ENCODE measurements at regions not wholly inside any gene's neighbourhood (a gene's known extent, or its start where the extent isn't known, plus 50 kb on each side); places are given as distances from the start of the nearest gene placed in this dataset.

DNA sequence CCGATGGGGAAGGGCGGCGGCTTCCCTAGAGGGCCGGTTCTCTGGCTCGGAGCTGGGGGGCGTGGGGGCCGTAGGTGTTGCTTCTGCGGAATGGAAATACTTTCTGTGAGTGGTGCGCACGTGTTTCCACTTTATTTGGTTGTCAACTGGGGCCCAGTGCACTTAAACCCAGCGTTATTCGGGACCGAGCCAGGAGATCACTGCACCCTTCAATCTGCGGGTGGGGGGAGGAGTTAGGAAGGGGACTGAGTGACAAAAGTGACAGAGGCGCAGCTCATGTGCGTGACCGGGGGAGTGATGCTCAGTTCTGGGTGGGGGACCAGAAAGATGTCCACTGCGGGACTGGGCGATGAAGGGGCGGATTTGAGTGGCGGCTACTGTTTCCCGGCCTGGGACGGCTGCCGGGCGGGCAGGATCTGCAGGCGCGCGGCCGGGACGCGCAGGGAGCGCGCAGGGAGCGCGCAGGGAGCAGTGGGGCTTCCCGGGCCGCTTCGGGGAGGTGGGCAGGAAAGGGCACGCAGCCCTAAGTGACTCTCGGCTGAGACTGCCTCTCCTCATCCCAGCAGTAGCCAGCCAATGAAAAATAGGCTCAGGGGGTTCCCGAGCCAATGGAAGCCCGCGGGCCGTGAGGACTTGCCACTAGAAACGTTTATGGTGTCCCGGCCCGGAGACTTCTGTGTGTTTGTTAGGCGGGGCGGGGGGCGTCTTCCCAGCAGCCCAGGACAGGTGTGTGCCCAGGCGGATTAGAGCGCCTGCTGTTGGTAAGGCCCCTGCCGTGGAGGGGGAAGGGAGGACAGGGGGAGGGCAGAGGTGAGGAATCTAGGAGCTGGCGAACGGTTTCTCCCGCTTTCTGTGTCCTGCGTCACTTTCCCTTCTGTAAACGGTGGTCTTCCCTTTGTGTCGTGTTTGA is 54.3 kb upstream of the KDM7A start (continued):
- TF ChIP-seq, protein P1, sequence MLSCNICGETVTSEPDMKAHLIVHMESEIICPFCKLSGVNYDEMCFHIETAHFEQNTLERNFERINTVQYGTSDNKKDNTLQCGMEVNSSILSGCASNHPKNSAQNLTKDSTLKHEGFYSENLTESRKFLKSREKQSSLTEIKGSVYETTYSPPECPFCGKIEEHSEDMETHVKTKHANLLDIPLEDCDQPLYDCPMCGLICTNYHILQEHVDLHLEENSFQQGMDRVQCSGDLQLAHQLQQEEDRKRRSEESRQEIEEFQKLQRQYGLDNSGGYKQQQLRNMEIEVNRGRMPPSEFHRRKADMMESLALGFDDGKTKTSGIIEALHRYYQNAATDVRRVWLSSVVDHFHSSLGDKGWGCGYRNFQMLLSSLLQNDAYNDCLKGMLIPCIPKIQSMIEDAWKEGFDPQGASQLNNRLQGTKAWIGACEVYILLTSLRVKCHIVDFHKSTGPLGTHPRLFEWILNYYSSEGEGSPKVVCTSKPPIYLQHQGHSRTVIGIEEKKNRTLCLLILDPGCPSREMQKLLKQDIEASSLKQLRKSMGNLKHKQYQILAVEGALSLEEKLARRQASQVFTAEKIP (CRISPR knock-in tag; IDR thresholded peaks at IDR 0.05; ENCODE audit: borderline replicate concordance), result no peak
- TF ChIP-seq, protein P2, sequence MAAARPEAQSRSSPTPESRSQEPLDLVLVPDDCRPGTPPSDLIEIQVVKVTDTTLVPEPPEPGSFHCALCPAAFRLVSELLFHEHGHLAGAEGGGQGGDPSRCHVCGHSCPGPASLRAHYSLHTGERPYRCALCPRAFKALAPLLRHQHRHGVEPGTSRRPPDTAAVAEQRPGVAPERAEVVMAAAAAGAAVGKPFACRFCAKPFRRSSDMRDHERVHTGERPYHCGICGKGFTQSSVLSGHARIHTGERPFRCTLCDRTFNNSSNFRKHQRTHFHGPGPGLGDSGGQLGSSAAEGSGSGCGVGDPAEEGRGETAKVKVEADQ (CRISPR knock-in tag; IDR thresholded peaks at IDR 0.05; ENCODE audit: borderline replicate concordance), result no peak
- TF ChIP-seq NR2C2 (CRISPR knock-in tag; IDR thresholded peaks at IDR 0.05; ENCODE audit: borderline replicate concordance), result peak; percentile 22; the same call in 1 of the 2 replicates
- no peak for TF ChIP-seq TP53 (CRISPR knock-in tag; conservative IDR thresholded peaks at IDR 0.05)
- peak; percentile 56 for TF ChIP-seq FOXO1 (CRISPR knock-in tag; IDR thresholded peaks at IDR 0.05)
- TF ChIP-seq FOXP4 (CRISPR knock-in tag; IDR thresholded peaks at IDR 0.05), result no peak; the same call in 1 of the 2 replicates
- TF ChIP-seq, protein P3, sequence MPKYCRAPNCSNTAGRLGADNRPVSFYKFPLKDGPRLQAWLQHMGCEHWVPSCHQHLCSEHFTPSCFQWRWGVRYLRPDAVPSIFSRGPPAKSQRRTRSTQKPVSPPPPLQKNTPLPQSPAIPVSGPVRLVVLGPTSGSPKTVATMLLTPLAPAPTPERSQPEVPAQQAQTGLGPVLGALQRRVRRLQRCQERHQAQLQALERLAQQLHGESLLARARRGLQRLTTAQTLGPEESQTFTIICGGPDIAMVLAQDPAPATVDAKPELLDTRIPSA (CRISPR knock-in tag; IDR thresholded peaks at IDR 0.05; ENCODE audit: borderline replicate concordance), result no peak
- 0 out of 2 replicates have a peak, but pooled peaks have one; percentile 15 for TF ChIP-seq GTF3A (CRISPR knock-in tag; conservative IDR thresholded peaks at IDR 0.05)
- TF ChIP-seq HNRNPK (IDR thresholded peaks at IDR 0.05; ENCODE audit: low read depth, low read length, poor library complexity, severe bottlenecking), result peak; percentile 9
- no peak; the same call in none of the 2 replicates for TF ChIP-seq POGZ (CRISPR knock-in tag; IDR thresholded peaks at IDR 0.05)
- no peak for TF ChIP-seq ZNF720 (CRISPR knock-in tag; IDR thresholded peaks at IDR 0.05)
- TF ChIP-seq SMAD3 (CRISPR knock-in tag; IDR thresholded peaks at IDR 0.05), result 0 out of 2 replicates have a peak, but pooled peaks have one; percentile 37
- peak; percentile 52; the same call in 1 of the 2 replicates for TF ChIP-seq NRL (CRISPR knock-in tag; IDR thresholded peaks at IDR 0.05; ENCODE audit: borderline replicate concordance)
- TF ChIP-seq NR2F6 (IDR thresholded peaks at IDR 0.05), result peak; percentile 67
- peak; percentile 66; the same call in 1 of the 2 replicates for TF ChIP-seq NR2F6 (CRISPR knock-in tag; IDR thresholded peaks at IDR 0.05)
- no peak for TF ChIP-seq SIX4 (CRISPR knock-in tag; IDR thresholded peaks at IDR 0.05)
- TF ChIP-seq, protein P4, sequence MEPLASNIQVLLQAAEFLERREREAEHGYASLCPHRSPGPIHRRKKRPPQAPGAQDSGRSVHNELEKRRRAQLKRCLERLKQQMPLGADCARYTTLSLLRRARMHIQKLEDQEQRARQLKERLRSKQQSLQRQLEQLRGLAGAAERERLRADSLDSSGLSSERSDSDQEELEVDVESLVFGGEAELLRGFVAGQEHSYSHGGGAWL (CRISPR knock-in tag; IDR thresholded peaks at IDR 0.05), result no peak; the same call in 1 of the 2 replicates
- no peak for TF ChIP-seq ZNF652 (CRISPR knock-in tag; IDR thresholded peaks at IDR 0.05; ENCODE audit: borderline replicate concordance, low read depth)
- TF ChIP-seq MYPOP (CRISPR knock-in tag; IDR thresholded peaks at IDR 0.05), result no peak
- TF ChIP-seq CREM (IDR thresholded peaks at IDR 0.05), result peak; percentile 52; the same call in 1 of the 2 replicates
- no peak for TF ChIP-seq CREM (CRISPR knock-in tag; IDR thresholded peaks at IDR 0.05)

Data from HepG2 (cell line).